Thyroid gland (tissue), 4 donors: ENCODE measurements at regions not wholly inside any gene's neighbourhood (a gene's known extent, or its start where the extent isn't known, plus 50 kb on each side); places are given as distances from the start of the nearest gene placed in this dataset.

Source experiments
- CTCF ChIP-seq, 6 experiments: fragments of 200-600 bp in 3 of 6; fragments of 450-650 bp in 3 of 6; sonication (generic) in 3 of 6; IDR thresholded peaks; one replicate each; pipeline ENCODE4 v1.5.1; 2016 to 2019; ENCODE audit warnings: antibody characterized with exemption in 6 of 6, mild to moderate bottlenecking in 2 of 6, inconsistent platforms in 1 of 6, moderate library complexity in 1 of 6
- POLR2A ChIP-seq, 2 donors: fragments of 450-650 bp; IDR thresholded peaks; one replicate each; pipeline ENCODE4 v1.6.1; 2017; ENCODE audit warnings: antibody characterized with exemption in 2 of 2, mild to moderate bottlenecking in 2 of 2, moderate library complexity in 1 of 2

GRCh38 chr17:34434052-34434451, 71.0 kb upstream of the CCL1 start:
- no peak for TF ChIP-seq CTCF (IDR thresholded peaks at IDR 0.05)
- TF ChIP-seq POLR2A (IDR thresholded peaks at IDR 0.05): no peak
